Effector CD4-positive, alpha-beta T cell (primary cell): ENCODE measurements at regions not wholly inside any gene's neighbourhood (a gene's known extent, or its start where the extent isn't known, plus 50 kb on each side); places are given as distances from the start of the nearest gene placed in this dataset.

Experiments
- DNase-seq: peaks from one replicate; pipeline ENCODE4 v3.0.0-alpha.2; 2020

DNA sequence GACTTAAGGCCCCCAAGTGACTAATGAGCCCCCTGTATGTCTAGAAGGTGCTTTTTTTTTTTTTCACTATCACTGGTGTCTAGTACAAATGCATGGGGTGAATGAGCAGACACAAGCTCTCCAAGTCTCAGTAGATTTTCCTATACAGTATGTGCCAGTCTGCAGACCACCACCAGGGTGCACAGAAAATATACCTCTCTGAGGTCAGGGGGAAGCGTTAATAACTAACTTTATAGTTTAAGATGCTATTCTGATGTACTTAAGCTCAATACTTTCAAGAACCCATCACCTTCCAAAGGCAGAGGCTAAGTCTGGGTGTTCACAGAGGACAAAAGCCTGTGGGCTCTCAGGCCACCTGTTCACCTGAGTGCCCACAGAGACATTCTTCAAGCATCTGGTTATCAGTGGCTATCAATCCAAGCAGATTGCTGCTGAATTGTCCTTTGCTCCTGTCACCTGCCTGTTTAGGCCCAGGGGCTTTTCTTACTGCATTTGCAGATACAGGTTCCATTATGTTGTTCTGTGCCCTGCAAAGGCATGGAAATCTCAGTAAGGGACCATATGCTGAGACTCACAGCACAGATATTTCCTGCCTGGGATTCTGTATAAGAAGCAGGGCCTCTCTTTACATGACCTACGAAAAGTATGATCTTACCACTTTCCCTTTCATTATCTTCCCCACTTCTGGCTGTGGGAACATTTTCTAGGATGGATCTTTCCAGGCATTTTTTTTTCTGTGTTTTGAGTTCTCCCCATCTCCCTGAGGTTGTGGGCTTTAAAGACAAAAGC is 534.6 kb downstream of the TNS1 start:
- no peak for DNase-seq

DNA sequence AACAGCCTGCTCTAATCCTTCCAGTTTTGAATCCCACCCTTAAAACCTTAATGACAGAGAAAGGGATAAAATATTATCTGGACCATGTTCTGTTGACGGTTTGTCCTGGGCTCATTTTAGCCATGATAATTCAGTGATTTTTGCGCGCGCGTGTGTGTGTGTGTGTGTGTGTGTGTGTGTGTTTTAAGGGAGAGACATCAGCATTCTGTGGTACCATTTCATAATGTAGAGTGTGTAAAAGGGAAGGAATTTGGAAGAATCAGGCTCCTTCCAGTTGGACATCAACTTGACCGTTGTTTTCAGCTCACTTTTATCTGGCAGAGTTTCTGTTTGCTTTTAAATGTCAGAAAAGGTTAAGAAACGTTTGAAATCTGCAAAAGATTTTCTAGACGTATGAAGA is 535.5 kb downstream of the TNS1 start:
- DNase-seq: no peak

DNA sequence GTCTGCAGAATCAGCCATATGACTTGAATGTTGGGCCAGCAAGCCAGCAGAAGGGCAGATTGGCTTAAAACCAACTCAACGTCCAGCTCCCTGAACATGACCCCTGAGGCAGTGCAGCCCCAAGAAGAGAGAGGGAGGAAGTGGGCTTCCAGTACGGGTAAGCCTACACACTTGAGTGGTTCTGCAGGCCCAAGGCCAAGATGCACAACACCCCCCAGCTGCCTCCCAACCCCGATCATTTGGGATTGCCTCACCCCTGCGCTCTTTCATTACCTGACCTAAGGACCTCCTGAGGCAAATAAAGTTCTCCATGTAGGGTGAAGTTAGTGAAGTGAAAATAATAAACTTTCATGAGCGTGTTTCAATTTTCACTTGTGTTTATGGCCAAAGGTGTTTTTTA is 536.0 kb downstream of the TNS1 start:
- no peak for DNase-seq

DNA sequence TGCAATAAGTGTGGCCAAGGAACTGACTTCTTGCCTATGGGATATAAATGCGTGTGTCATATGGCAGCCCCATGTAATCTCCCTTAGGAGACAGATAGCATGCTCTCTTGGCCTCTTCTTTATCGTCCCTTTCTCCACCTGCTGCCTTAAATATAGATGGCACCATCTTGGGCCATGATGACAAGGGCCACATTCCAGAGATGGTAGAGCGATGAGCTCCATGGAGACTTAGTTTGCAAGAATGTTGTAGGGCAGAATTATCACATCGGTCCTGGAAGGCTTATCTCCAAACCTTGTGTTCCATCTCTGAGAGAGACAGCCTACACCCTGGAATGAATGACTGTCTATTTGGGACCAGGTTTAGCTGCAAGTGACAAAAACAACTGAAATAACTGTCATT is 536.7 kb downstream of the TNS1 start:
- no peak for DNase-seq

DNA sequence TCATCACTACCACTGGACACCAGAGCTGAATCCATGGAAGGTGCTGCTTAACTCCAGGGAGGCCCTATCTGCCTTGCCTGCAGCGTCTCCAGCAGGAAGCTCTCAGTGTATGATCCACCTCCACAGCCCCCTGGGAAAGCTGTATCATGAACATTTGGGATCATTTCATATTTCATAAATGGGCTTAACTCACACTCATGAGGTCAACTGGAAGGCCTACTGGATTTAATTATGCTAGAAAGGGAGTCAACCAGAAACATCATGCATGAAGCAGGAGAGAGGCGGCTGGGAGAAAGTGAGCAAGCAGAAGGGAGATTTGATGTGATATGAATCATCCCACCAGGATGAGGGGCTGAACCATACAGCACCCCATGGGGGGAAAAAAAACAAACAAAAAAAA is 537.7 kb downstream of the TNS1 start:
- no peak for DNase-seq

DNA sequence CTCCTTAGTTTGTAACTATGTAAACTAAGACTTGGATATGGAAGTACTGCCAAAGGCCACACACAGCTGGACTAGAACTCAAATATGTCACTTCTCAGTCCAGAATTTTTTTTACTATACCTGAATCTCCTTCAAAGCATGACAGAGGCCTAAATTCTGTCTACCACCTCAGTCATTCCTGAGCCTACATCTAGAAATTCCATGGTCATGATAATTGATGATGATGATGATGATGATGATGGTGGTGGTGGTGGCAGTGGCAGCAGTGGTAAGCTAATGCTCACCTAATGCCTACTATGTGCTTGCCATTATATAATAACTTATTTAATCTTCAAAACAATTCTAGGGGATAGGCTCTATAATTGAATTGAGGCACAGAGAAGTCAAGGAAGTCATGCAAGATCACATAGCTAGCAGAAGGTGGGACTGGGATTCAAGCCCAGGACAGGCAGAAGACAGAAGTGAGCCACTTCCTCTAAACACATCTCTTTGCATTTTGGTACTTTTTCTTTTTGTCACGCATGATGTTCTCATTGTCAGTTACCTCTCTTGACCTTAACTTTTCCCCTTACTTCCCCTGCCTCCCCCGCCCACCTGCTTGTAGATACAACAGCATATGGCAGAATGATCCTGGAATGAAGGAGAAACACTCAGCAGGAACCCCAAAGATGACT is 539.3 kb downstream of the TNS1 start:
- DNase-seq: no peak

DNA sequence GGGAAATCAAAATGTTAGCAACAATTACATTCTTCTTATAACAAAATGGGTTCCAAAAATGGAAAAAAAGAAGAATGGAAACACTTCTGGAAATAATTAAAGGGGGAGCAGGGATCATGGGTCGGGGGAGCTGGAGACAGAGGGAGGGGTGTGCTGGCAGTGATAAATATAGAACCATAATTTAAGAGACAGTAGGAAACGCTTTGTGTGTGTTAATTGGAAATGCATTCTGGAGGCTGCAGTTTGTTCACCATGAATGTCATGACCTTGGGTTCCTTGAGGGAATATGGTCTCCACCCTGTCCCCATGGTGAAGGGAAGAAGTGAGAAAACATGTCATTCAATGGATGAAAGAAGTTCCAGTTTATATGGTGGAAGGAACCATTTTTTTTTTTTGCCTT is 540.7 kb downstream of the TNS1 start:
- no peak for DNase-seq

DNA sequence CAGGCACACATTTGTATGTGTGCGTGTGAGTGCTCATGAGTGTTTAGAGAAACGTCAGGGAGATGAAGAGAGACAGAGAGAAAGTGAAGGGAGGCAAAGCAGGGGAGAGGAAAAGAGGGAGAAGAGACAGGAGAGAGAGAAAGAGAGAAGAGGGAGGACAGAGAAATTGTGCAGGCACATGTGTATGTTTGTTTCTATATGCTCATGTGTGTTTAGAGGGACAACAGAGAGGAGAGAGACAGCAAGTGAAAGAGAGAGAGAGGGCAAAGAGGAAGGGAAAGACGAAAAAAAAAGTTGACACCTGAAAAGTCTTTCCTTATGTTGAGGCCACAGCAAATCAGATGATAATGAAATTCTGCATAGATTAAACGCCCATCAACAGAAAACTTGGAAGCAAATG is 541.1 kb downstream of the TNS1 start:
- no peak for DNase-seq

DNA sequence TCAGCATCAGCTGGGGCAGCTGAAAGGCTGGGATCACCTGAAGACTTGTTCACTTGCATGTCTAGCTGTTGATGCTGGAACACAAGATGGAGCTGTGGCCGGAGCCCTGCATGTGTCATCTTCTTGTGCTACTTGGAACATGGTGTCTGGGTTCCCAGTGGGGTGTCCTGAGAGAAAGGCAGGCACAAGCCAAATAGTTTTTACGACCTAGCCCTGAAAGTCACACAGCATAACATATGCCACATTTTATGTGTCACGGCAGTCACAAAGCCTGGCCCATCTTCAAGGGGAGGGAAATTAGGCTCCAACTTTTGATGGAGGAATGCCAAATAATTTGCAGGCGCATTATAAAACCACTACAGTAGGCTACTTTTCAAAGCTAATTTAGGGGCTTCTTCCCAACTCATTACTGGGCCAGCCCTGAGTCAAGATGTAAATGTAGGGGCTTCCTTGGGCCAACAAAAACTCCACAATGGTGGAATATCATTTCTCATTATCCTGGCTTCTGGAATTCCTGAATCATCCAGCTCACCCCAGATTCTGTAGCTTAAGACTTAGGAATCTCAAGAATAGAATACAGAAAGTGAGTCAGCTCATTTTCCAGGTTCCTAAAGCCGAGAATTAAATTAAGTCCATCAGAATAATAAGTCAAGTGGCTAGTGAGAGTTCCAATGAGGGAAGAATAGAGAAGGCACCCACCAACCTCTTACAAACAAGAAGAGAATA is 543.0 kb downstream of the TNS1 start:
- DNase-seq: no peak

DNA sequence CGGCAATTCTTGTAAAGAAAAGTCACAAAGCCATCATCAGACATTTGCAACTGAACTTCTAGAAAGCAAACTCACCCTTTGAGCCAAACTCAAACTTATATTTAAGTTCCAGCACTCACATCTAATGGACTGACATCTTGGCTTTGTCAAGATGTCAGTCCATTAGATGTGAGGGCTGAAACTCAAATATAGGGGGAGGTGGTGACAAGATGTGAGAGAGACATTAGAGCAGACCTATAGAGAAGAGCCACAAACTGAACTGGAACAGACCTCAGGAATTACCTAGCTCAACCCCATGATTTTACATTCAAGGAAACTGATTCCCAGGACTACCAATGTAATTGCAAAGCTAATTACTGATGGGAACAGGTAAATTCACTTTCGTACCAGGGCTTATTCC is 543.8 kb downstream of the TNS1 start:
- no peak for DNase-seq

DNA sequence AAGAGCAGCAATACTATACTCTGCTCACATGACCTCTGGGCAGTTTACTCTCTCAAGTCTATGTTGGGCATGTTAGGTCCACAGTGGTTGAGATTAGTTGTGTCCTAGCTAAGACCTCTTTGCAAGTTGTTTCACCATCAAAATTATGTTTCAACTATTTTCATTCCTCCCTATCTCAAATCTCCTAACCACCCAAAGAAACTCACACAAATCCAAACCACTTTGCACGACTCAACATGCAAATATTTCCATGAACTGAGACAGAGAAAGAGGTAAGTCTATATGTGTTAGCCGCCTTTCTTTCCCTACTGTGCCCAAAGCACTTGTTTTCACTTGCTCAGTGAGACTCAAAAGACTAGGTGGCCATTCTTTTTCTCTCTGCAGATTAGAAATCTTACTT is 546.8 kb downstream of the TNS1 start:
- no peak for DNase-seq

DNA sequence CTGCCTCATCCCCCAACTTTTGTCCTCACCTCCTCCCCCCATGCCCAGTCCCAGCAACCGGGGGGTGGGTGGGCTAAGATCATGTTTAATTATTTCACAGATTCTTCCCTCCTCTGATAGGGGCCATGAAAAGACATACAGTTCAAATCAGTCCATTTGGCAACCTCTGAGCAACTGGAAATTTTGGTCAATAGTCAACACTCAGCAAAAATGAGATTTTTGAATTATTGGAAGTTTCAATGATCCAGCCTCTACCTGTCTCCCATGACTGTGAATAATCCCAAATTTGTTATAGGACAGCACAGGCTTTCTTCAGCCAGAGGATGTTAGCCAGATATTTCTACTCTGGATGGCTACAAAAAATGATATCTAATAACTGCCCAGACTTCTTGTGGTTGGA is 549.9 kb downstream of the TNS1 start:
- no peak for DNase-seq

DNA sequence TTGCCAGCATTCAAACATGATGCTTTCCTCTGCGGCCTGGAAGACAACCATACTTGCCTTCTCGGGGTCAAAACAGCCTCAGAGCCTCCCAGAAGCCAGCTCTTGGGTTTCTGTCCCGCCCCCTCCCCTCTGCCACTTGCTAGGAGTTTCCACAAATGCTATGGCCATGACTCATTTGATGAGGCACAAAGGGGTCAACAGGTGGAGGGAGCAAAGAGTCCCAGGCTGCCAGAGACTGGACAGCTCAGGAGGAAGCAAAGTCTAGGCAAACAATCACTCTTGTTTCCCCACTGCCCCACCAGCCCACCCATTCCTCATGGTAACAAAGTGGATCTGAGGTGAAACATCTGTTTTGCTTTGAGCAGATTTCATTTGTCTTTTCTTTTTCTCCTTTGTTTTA is 551.1 kb downstream of the TNS1 start:
- DNase-seq: no peak

DNA sequence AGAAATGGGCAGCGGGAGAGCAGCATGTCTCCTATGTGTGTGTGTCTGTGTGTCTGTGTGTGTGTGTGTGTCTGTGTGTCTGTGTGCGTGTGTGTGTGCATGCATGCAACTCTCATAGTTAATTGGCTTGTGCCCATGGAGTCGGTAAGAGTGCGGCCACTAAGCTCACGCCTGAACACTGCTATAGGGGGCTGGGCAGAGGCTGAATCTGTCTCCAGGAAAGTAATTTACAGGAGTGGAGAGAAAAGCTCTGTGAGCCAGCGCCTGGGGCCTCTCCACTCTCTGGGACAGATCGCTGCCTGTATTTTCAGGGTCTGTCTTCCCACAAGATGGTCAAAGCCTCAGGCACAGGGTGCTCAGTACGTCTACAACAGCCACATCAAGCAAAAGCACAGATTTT is 553.4 kb downstream of the TNS1 start:
- DNase-seq: no peak

DNA sequence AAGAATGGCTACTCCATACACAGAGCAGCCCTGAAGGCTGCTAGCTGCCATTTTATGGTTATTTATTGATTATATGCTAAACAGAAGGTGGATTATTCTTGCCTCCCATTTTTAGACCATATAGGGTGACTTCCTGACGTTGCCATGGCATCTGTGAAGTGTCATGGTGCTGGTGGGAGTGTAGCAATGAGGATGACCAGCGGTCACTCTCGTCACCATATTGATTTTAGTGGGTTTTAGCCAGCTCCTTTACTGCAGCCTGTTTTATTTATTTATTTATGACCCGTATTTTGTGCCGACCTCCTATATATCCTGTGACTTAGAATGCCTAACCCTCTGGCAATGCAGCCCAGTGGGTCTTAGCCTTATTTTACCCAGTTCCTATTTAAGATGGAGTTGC is 553.9 kb downstream of the TNS1 start:
- no peak for DNase-seq

DNA sequence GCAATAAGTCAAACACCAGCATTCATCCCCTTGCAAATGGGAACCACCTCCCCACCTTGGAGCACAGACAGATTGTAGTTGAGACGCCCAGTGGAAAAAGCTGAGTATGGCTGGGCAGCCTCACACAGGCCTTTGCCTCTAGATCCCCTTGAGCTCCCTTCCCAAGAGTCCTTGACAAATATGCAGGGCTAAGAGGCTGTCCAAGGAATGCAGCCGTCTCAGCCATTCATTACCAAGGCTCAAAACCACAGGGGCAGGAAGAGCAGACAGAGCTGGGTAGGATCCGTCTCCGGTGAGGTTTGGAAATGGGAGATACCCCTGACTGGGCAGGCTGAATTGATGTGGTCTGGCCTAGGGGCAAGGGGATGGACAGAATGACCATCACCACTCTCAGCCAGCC is 557.1 kb downstream of the TNS1 start:
- DNase-seq: no peak

DNA sequence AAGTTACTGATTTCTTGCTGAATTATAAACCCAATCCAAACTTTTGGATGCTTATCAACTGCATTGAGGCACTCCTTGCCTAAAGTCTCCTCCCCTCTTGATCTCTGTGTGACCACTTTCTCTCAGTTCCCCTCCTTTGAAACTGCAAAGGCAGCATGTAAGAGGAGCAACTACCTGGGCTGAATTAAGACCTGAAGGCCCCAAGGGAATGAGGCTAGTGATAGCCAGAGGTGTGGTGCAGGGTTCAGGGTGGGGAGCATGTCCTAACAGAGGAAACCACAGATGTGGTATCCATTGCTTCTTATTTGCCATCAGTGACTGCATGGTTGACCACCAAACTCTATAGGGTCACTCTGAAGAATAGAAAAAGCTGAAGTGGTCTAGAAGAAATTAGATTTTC is 557.9 kb downstream of the TNS1 start:
- DNase-seq: no peak

DNA sequence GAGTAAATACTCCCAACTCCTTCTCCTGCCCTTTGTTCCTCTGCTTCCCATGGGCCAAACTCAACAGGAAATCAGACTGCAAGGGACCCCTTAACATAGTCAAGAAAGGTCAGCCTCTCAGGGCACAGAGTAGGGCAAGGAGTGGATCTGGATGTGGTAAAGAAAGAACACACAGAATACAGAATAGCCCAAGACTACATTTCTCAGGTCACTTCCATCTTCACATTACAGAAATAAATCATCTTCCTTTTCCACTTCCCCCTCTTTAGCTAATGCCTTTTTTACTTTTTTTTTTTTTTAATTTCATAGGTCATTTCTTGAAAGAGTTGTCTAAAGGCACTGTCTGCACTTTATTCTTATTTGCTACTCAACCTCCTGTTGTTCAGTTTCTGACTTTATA is 558.3 kb downstream of the TNS1 start:
- DNase-seq: no peak

DNA sequence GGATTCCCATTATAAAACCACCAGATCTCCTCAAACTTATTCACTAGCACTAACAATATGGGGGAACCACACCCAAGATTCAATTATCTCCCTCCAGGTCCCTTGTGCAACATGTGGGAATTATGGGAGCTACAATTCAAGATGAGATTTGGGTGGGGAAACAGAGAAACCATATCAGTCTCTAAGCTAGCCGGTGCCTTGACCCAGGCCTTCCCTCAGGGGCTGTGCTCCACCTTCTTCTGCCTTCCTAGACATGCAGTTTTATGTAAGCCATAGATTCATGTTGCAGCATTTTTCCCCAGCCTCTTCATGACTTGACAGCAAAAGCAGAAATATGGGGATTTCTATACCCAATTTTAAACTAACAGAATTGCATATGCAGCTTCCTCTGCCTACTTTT is 559.2 kb downstream of the TNS1 start:
- DNase-seq: no peak

DNA sequence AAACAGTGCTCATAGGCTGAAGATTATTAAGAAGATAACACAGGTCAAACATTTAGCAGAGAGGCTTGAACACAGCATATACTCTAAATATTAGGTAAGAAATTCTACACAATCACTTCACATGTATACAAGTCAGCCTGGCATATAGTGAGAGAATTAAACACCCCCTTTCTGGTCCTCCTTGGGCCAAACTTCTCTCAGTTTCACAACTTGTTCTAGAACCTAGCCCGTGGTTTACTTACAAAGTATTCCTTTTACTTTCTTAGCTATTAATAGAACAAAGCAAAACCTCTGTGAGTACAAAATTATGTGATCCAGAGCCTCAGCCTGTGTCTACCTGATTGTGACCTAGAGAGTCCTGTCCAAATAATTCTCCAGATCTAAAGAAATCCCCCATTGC is 562.8 kb downstream of the TNS1 start:
- no peak for DNase-seq

DNA sequence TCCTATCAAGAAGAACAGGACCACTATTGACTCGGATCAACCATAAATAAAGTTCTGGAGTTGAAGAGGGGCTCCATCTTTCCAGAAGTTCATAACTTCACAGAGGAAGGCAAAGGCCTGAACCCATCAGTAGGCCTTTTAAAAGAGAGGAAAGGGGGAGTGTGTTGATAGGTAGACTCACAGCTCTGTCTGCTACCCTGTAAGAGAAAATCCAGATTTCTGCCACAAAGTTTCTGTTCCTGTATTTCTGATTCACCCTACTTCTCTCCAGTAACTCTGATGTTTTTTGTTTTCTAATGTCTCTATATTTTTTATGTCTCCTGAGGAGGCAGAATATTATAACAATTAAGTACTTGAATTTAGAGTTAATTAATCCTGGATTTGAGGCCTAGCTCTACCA is 564.0 kb downstream of the TNS1 start:
- DNase-seq: no peak

DNA sequence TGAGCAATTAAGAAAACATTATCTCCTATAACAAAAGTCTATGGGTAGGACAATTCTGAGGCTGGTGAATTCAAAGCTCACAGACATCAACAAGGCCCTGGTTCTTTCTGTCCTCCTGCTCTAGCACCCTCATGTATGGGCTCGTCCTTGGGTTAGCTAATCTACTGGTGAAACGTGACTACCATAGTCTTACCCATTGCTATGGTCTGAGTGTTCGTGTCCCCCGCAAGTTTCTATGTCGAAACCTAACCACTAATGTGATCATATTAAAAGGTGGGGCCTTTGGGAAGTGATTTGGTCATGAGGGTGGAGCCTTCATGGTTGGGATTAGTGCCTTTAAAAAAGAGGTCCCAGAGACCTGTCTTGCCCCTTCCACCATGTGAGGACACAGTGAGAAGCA is 564.7 kb downstream of the TNS1 start:
- DNase-seq: no peak

DNA sequence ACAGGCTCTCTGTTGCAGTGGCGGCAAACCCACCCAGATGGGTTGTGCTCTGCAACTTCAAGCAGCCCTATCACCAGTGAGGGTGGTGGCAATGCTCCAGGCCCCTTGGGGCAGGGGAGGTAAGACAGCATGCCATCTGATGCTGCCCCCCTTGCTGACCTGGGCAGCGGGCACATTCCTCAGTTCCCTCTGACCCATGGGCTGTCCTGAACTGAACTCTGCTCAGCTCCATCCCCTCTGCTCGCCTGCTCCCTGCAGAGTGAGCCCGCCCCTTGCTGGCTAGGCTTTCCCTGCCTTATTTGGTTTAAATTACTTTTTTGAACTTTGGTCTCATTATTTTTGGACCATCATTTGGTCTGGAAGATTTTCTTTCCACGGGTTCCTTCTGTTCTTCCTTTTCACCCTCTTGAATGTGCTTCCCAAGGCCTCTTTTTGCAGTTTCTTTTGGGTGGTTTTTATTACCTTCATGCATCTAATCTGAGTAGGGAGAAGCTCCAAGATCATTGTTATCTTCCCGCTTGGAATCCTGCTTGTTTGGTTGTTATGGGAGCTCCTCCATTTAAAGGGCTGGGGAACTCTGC is 565.4 kb downstream of the TNS1 start:
- DNase-seq: no peak

DNA sequence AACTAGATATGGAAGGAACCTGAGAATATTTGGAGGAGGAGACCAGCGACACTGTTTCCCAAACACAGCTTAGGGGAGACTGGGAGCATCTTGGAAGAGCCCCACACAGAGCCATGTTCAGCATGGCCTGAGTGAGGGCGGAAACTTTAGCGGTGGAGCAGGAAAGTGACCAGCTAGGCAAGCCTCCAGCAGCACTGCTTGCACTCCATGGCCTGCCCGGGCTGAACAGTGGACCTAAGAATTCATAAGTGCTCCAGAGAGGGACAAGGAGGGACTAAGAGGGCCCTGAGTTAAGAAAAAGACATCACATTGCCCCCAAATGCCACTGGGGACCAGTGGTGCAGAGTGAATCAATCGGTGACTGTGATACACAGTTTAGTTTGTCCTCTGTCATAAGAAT is 566.4 kb downstream of the TNS1 start:
- no peak for DNase-seq
